WTC11 (cell line): ENCODE measurements at regions not wholly inside any gene's neighbourhood (a gene's known extent, or its start where the extent isn't known, plus 50 kb on each side); places are given as distances from the start of the nearest gene placed in this dataset.

Experiments
- ATAC-seq: fragments of 200-7000 bp; cut with Tn5 transposase; 2 replicates; pipeline ENCODE4 v1.10.0; 2021; ENCODE audit warnings: mild to moderate bottlenecking, moderate library complexity
- CTCF ChIA-PET: fragments of 300-600 bp; sonication (Branson Sonifier 250); formaldehyde crosslinking; loops from one replicate; lab custom pipeline; 2021; ENCODE audit warnings: antibody characterized with exemption; lab: Charles Lee
- POLR2A ChIA-PET: fragments of 350-600 bp; sonication (Branson Sonifier 250); formaldehyde crosslinking; loops from one replicate; lab custom pipeline; 2021; ENCODE audit warnings: antibody characterized with exemption; lab: Charles Lee
- DNase-seq: peaks from one replicate; pipeline ENCODE4 v3.0.0; 2021; ENCODE audit warnings: low spot score
- H3K27ac Mint-ChIP-seq: 2 replicates; pipeline ENCODE4 v1.8.0; 2021; ENCODE audit warnings: mixed read lengths
- H3K27me3 Mint-ChIP-seq: 2 replicates; pipeline ENCODE4 v1.8.0; 2021; ENCODE audit warnings: low read depth, mild to moderate bottlenecking, moderate library complexity, mixed read lengths
- H3K36me3 Mint-ChIP-seq: 2 replicates; pipeline ENCODE4 v1.8.0; 2021; ENCODE audit warnings: mixed read lengths
- H3K4me1 Mint-ChIP-seq: 2 replicates; pipeline ENCODE4 v1.8.0; 2022; ENCODE audit warnings: mixed read lengths
- H3K4me3 Mint-ChIP-seq: 2 replicates; pipeline ENCODE4 v1.8.0; 2021; ENCODE audit warnings: mild to moderate bottlenecking, moderate library complexity, mixed read lengths
- H3K9me3 Mint-ChIP-seq: 2 replicates; pipeline ENCODE4 v1.8.0; 2021; ENCODE audit warnings: mixed read lengths
- CREB1 ChIP-seq: sonication (generic); formaldehyde crosslinking; IDR thresholded peaks from 2 replicates; pipeline ENCODE4 v1.8.0; 2023; ENCODE audit warnings: mild to moderate bottlenecking, missing genetic modification reagents
- CTCF ChIP-seq: fragments of 200-600 bp; IDR thresholded peaks from 2 replicates; pipeline ENCODE4 v1.8.0; 2022; ENCODE audit warnings: antibody characterized with exemption
- ELF4 ChIP-seq: sonication (generic); formaldehyde crosslinking; IDR thresholded peaks from 2 replicates; pipeline ENCODE4 v1.8.1; 2022; ENCODE audit warnings: low read depth, mild to moderate bottlenecking, moderate library complexity, missing genetic modification reagents
- FOXP4 ChIP-seq: sonication (generic); formaldehyde crosslinking; IDR thresholded peaks from 2 replicates; pipeline ENCODE4 v1.8.0; 2022; ENCODE audit warnings: mild to moderate bottlenecking, missing genetic modification reagents
- IRF1 ChIP-seq: sonication (generic); formaldehyde crosslinking; IDR thresholded peaks from 2 replicates; pipeline ENCODE4 v1.8.0; 2023; ENCODE audit warnings: missing genetic modification reagents
- JUN ChIP-seq: sonication (generic); formaldehyde crosslinking; IDR thresholded peaks from 2 replicates; pipeline ENCODE4 v1.8.0; 2023; ENCODE audit warnings: mild to moderate bottlenecking, missing genetic modification reagents
- NFATC4 ChIP-seq: fragments of 250-450 bp; sonication (Bioruptor Pico); IDR thresholded peaks from 2 replicates; pipeline ENCODE4 v1.9.0; 2021; ENCODE audit warnings: mild to moderate bottlenecking
- NR2C2 ChIP-seq: sonication (generic); formaldehyde crosslinking; IDR thresholded peaks from 2 replicates; pipeline ENCODE4 v1.8.0; 2022; ENCODE audit warnings: mild to moderate bottlenecking, missing genetic modification reagents
- RELA ChIP-seq: sonication (generic); formaldehyde crosslinking; IDR thresholded peaks from 2 replicates; pipeline ENCODE4 v1.8.1; 2022; ENCODE audit warnings: missing genetic modification reagents, mild to moderate bottlenecking, borderline replicate concordance
- SMAD4 ChIP-seq: sonication (generic); formaldehyde crosslinking; IDR thresholded peaks from 2 replicates; pipeline ENCODE4 v1.8.0; 2022; ENCODE audit warnings: mild to moderate bottlenecking, missing genetic modification reagents
- ZBTB21 ChIP-seq: sonication (generic); formaldehyde crosslinking; IDR thresholded peaks from 2 replicates; pipeline ENCODE4 v1.8.1; 2023; ENCODE audit warnings: mild to moderate bottlenecking, missing genetic modification reagents, borderline replicate concordance
- ZNF219 ChIP-seq: sonication (generic); formaldehyde crosslinking; IDR thresholded peaks from 2 replicates; pipeline ENCODE4 v1.8.0; 2023; ENCODE audit warnings: missing genetic modification reagents, mild to moderate bottlenecking, borderline replicate concordance
- ZNF232 ChIP-seq: sonication (generic); formaldehyde crosslinking; IDR thresholded peaks from 2 replicates; pipeline ENCODE4 v1.8.0; 2022; ENCODE audit warnings: mild to moderate bottlenecking, missing genetic modification reagents
- ZNF263 ChIP-seq: sonication (generic); formaldehyde crosslinking; IDR thresholded peaks from 2 replicates; pipeline ENCODE4 v1.8.1; 2022; ENCODE audit warnings: low read depth, mild to moderate bottlenecking, moderate library complexity, missing genetic modification reagents
- ZNF317 ChIP-seq: sonication (generic); formaldehyde crosslinking; IDR thresholded peaks from 2 replicates; pipeline ENCODE4 v1.8.1; 2023; ENCODE audit warnings: low read depth, mild to moderate bottlenecking, moderate library complexity, missing genetic modification reagents, borderline replicate concordance
- ZNF396 ChIP-seq: fragments of 250-450 bp; sonication (Bioruptor Pico); IDR thresholded peaks from 2 replicates; pipeline ENCODE4 v1.8.0; 2021; ENCODE audit warnings: mild to moderate bottlenecking, moderate library complexity, borderline replicate concordance
- ZNF423 ChIP-seq: fragments of 250-450 bp; sonication (Bioruptor Pico); IDR thresholded peaks from 2 replicates; pipeline ENCODE4 v2.1.2; 2022; ENCODE audit warnings: mild to moderate bottlenecking, moderate library complexity
- TF ChIP-seq, protein P1 (sequence below): sonication (generic); formaldehyde crosslinking; IDR thresholded peaks from 2 replicates; pipeline ENCODE4 v1.8.0; 2023; ENCODE audit warnings: missing genetic modification reagents, mild to moderate bottlenecking, borderline replicate concordance
- TF ChIP-seq, protein P2 (sequence below): fragments of 250-450 bp; sonication (Bioruptor Pico); IDR thresholded peaks from 2 replicates; pipeline ENCODE4 v2.1.2; 2022; ENCODE audit warnings: mild to moderate bottlenecking, moderate library complexity
- TF ChIP-seq, protein P3 (sequence below): fragments of 250-450 bp; sonication (Bioruptor Pico); IDR thresholded peaks from 2 replicates; pipeline ENCODE4 v1.9.0; 2021; ENCODE audit warnings: mild to moderate bottlenecking

DNA sequence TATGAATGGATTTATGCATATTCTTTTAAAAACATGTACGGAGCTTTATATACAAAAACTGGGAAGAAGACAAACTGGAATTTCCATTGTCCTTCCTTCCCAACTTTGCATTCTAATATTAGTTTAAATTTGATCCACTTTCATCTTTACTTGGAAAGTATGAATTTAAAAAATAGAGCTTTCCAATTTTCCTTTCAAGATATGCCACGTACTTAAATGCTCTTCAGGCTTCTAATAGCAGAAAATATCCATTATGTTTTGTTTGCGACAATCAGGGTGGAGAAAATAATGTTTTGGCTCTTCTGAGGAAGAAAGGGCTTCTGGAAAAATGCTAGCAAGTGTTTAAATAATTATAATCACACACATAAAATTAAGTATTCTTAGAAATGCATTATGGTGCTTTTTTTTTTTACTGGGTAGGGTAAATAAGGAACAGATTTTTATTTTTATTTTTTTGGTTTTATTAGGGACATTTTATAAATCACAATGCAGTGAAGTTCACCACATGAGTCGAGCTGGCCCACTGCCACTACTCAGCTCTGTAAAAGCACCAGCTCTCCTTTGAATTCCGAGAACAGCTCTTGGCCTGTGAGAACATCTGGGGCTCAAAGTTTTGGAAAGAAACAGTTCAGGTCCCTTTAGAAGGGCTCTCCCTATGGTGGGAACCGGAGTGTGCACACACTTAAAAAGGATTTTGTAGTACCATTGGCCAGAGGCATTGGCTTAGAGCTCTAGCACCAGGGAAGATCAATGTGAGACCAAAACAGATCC, 287.4 kb upstream of the LYPLAL1 start (continued):
- TF ChIP-seq, protein P1, sequence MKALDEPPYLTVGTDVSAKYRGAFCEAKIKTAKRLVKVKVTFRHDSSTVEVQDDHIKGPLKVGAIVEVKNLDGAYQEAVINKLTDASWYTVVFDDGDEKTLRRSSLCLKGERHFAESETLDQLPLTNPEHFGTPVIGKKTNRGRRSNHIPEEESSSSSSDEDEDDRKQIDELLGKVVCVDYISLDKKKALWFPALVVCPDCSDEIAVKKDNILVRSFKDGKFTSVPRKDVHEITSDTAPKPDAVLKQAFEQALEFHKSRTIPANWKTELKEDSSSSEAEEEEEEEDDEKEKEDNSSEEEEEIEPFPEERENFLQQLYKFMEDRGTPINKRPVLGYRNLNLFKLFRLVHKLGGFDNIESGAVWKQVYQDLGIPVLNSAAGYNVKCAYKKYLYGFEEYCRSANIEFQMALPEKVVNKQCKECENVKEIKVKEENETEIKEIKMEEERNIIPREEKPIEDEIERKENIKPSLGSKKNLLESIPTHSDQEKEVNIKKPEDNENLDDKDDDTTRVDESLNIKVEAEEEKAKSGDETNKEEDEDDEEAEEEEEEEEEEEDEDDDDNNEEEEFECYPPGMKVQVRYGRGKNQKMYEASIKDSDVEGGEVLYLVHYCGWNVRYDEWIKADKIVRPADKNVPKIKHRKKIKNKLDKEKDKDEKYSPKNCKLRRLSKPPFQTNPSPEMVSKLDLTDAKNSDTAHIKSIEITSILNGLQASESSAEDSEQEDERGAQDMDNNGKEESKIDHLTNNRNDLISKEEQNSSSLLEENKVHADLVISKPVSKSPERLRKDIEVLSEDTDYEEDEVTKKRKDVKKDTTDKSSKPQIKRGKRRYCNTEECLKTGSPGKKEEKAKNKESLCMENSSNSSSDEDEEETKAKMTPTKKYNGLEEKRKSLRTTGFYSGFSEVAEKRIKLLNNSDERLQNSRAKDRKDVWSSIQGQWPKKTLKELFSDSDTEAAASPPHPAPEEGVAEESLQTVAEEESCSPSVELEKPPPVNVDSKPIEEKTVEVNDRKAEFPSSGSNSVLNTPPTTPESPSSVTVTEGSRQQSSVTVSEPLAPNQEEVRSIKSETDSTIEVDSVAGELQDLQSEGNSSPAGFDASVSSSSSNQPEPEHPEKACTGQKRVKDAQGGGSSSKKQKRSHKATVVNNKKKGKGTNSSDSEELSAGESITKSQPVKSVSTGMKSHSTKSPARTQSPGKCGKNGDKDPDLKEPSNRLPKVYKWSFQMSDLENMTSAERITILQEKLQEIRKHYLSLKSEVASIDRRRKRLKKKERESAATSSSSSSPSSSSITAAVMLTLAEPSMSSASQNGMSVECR (CRISPR knock-in tag), result no peak
- TF ChIP-seq ZNF396 (CRISPR knock-in tag) (no peak), ELF4 (CRISPR knock-in tag) (no peak), JUN (CRISPR knock-in tag) (no peak), ZNF263 (CRISPR knock-in tag) (no peak), CTCF (no peak)
- TF ChIP-seq, all 79 proteins: peak for 0

DNA sequence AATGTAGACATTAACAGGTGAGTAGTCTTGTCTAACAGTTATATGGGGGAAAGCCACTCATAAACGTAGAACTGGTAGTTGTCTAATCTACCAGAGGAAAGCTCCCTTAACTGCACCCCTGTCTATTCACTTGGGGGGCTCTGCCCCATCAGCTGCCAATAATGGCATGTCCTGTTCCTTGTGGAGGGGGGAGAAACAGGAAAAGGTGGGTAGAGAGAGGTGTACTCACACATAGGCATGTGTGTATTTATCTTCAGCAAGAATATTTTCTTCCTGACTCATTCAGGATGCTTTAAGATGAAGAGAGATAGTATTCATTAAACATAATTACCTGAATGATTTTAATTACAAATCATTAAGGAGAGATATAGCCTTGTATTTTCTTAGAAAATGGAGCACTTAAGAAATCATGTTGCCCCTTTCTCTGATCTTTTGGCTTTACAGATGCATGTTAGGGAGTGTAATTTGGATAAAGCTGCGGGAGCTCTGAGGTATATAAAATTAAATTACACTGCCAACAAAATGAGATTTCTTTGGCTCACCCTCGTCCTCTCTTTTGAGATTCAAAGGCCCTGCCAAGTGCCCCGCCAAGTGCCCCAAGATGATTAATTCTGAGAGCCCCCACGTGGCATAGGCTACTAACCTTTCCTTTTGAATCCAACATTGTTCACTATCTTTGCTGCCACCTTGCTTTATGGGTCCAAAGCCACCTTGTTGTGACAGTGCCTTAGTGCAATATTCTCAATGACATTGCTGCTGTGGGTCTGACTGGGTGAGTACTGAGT, 286.3 kb upstream of the LYPLAL1 start:
- Mint-ChIP-seq H3K27me3 (no peaks in the 10 kb centered on the region), H3K27ac (no peak overlapping the region), H3K36me3 (no peaks in the 10 kb centered on the region), H3K4me1 (no peaks in the 10 kb centered on the region), H3K9me3 (peaks cover 14% of the 10 kb centered on the region), H3K4me3 (no peak overlapping the region)
- POLR2A ChIA-PET, result no interaction called here
- DNase-seq (no peak), ATAC-seq (no peak)
- CTCF ChIA-PET, result interaction anchor here (1.4 kb wide), 1 partner anchor 627 kb away, joined by 4 read pairs; no protein-coding TSS in a partner anchor
- TF ChIP-seq ZNF219 (CRISPR knock-in tag) (no peak), FOXP4 (no peak), ZNF232 (CRISPR knock-in tag) (no peak), NFATC4 (CRISPR knock-in tag) (no peak), ZNF317 (CRISPR knock-in tag) (no peak), ZBTB21 (CRISPR knock-in tag) (no peak), NR2C2 (CRISPR knock-in tag) (no peak), ELF4 (CRISPR knock-in tag) (no peak), ZNF423 (CRISPR knock-in tag) (no peak), ZNF263 (CRISPR knock-in tag) (no peak), RELA (CRISPR knock-in tag) (no peak), SMAD4 (CRISPR knock-in tag) (no peak), IRF1 (no peak), CREB1 (CRISPR knock-in tag) (no peak)
- TF ChIP-seq, protein P2, sequence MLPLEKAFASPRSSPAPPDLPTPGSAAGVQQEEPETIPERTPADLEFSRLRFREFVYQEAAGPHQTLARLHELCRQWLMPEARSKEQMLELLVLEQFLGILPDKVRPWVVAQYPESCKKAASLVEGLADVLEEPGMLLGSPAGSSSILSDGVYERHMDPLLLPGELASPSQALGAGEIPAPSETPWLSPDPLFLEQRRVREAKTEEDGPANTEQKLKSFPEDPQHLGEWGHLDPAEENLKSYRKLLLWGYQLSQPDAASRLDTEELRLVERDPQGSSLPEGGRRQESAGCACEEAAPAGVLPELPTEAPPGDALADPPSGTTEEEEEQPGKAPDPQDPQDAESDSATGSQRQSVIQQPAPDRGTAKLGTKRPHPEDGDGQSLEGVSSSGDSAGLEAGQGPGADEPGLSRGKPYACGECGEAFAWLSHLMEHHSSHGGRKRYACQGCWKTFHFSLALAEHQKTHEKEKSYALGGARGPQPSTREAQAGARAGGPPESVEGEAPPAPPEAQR (CRISPR knock-in tag), result no peak
- TF ChIP-seq, protein P3, sequence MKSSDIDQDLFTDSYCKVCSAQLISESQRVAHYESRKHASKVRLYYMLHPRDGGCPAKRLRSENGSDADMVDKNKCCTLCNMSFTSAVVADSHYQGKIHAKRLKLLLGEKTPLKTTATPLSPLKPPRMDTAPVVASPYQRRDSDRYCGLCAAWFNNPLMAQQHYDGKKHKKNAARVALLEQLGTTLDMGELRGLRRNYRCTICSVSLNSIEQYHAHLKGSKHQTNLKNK, result no peak
